ENCODE measurements at regions not wholly inside any gene's neighbourhood (a gene's known extent, or its start where the extent isn't known, plus 50 kb on each side); places are given as distances from the start of the nearest gene placed in this dataset.

DNA sequence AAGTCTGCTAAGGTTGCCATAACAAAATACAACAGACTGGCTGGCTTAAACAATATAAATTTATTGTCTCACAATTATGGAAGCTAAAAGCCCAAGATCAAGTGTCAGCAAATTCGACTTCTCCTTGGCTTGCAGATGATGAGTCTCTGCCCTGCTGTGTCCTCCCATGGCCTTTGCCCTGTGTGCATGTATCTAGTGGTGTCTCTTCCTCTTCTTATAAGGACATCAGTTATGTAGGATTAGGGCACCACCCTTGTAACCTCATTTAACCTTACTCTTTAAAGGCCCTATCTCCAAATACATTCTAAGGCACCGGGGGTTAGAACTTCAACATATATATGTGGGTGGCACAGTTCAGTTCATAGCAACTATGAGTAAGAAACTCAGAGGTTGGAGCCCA lies 157.9 kb upstream of the RASA1 start:
- Histone ChIP-seq H4K20me1 (ENCODE audit: insufficient read depth, low read depth, low read length) (no peaks in the 10 kb centered on the region), H2AFZ (ENCODE audit: low read length) (no peak overlapping the region), H3K79me2 (ENCODE audit: low read length) (no peaks in the 10 kb centered on the region), H3K4me2 (ENCODE audit: low read depth, low read length, poor library complexity, severe bottlenecking) (no peak overlapping the region), H3K9me3 (ENCODE audit: low read length) (no peaks in the 10 kb centered on the region), H3K9ac (ENCODE audit: low read length) (no peak overlapping the region), H3K9me2 (replicated peaks; ENCODE audit: insufficient read depth, low read length) (no peaks in the 10 kb centered on the region), H3K4me1 (ENCODE audit: low read length) (no peaks in the 10 kb centered on the region), H3K36me3 (ENCODE audit: insufficient read depth, low read length) (no peaks in the 10 kb centered on the region), H3K27ac (ENCODE audit: low read length) (no peak overlapping the region), H3K4me3 (ENCODE audit: low read length) (no peak overlapping the region), H3K27me3 (ENCODE audit: low read length) (no peaks in the 10 kb centered on the region)
- no peak for DNase-seq

DNA sequence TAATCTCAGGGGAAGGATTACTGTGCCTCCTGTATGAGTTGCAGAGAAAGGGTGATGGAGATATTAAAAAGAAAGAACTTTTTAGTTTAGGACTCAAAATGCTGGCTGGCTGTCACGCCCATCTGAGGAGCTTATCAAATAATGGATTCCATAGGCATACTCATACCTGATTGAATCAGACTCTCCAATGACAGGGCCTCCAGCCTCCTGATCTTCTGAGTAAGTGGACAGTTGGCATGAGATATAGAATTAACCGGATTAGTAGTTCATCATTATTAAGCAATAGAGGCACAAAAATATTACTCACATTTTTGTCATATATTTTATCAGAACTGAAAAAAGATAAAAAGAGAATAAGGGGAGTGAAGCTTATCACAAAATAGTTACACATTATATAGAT lies 157.0 kb upstream of the RASA1 start:
- Histone ChIP-seq H3K27ac (ENCODE audit: low read length) (no peak overlapping the region), H3K4me2 (ENCODE audit: low read depth, low read length, poor library complexity, severe bottlenecking) (no peak overlapping the region), H3K79me2 (ENCODE audit: low read length) (no peaks in the 10 kb centered on the region), H3K9me2 (replicated peaks; ENCODE audit: insufficient read depth, low read length) (no peaks in the 10 kb centered on the region), H3K4me1 (ENCODE audit: low read length) (no peaks in the 10 kb centered on the region), H3K36me3 (ENCODE audit: insufficient read depth, low read length) (no peaks in the 10 kb centered on the region), H3K27me3 (ENCODE audit: low read length) (no peaks in the 10 kb centered on the region), H3K9me3 (ENCODE audit: low read length) (no peaks in the 10 kb centered on the region), H3K4me3 (ENCODE audit: low read length) (no peak overlapping the region), H2AFZ (ENCODE audit: low read length) (no peak overlapping the region), H3K9ac (ENCODE audit: low read length) (no peak overlapping the region), H4K20me1 (ENCODE audit: insufficient read depth, low read depth, low read length) (no peaks in the 10 kb centered on the region)
- no peak for DNase-seq

GRCh38 chr5:87113861-87114260 lies 153.8 kb upstream of the RASA1 start:
- no peak overlapping the region for H3K27ac ChIP-seq (ENCODE audit: low read length)
- no peaks in the 10 kb centered on the region for H3K79me2 ChIP-seq (ENCODE audit: low read length)
- H3K27me3 ChIP-seq (ENCODE audit: low read length), result no peaks in the 10 kb centered on the region
- H3K4me3 ChIP-seq (ENCODE audit: low read length), result no peak overlapping the region
- no peaks in the 10 kb centered on the region for H3K9me3 ChIP-seq (ENCODE audit: low read length)
- H3K9me2 ChIP-seq (replicated peaks; ENCODE audit: insufficient read depth, low read length), result no peaks in the 10 kb centered on the region
- H3K36me3 ChIP-seq (ENCODE audit: insufficient read depth, low read length), result no peaks in the 10 kb centered on the region
- DNase-seq, result no peak
- no peak overlapping the region for H2AFZ ChIP-seq (ENCODE audit: low read length)
- no peak overlapping the region for H3K4me2 ChIP-seq (ENCODE audit: low read depth, low read length, poor library complexity, severe bottlenecking)
- H4K20me1 ChIP-seq (ENCODE audit: insufficient read depth, low read depth, low read length), result no peaks in the 10 kb centered on the region
- no peak overlapping the region for H3K9ac ChIP-seq (ENCODE audit: low read length)
- no peaks in the 10 kb centered on the region for H3K4me1 ChIP-seq (ENCODE audit: low read length)

GRCh38 chr5:87114631-87115030 lies 153.1 kb upstream of the RASA1 start:
- H3K27ac ChIP-seq (ENCODE audit: low read length), result no peak overlapping the region
- no peaks in the 10 kb centered on the region for H3K4me1 ChIP-seq (ENCODE audit: low read length)
- H3K36me3 ChIP-seq (ENCODE audit: insufficient read depth, low read length), result no peaks in the 10 kb centered on the region
- H3K27me3 ChIP-seq (ENCODE audit: low read length), result no peaks in the 10 kb centered on the region
- no peak overlapping the region for H3K4me2 ChIP-seq (ENCODE audit: low read depth, low read length, poor library complexity, severe bottlenecking)
- H3K9ac ChIP-seq (ENCODE audit: low read length), result no peak overlapping the region
- DNase-seq, result no peak
- no peaks in the 10 kb centered on the region for H3K9me3 ChIP-seq (ENCODE audit: low read length)
- H2AFZ ChIP-seq (ENCODE audit: low read length), result no peak overlapping the region
- H3K79me2 ChIP-seq (ENCODE audit: low read length), result no peaks in the 10 kb centered on the region
- no peaks in the 10 kb centered on the region for H3K9me2 ChIP-seq (replicated peaks; ENCODE audit: insufficient read depth, low read length)
- no peak overlapping the region for H3K4me3 ChIP-seq (ENCODE audit: low read length)
- no peaks in the 10 kb centered on the region for H4K20me1 ChIP-seq (ENCODE audit: insufficient read depth, low read depth, low read length)

DNA sequence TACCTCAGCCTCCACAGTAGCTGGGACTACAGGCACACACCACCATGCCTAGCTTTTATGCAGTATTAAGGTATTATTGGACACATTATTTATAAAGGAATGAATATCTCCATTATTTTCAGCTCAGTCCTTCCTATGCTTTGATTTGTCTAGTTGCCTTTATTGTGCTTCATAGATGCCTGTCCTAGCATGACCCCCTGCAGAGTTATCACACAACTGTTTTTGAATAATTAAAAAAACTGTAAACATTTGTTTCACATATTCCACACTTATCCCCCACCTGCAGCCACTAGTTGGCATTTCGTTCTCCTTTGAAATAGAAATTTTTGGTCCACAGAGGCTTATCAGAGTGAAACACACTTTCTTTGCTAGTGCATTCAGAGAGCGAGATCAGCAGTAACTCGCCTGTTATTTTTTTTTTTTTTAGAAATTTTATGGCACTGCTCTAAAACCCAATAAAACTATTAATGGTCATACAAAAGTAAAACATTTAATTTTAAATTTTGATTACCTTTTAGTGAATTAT lies 151.8 kb upstream of the RASA1 start:
- Histone ChIP-seq H3K27me3 (ENCODE audit: low read length) (no peaks in the 10 kb centered on the region), H3K9me3 (ENCODE audit: low read length) (no peaks in the 10 kb centered on the region), H2AFZ (ENCODE audit: low read length) (no peak overlapping the region), H3K4me3 (ENCODE audit: low read length) (no peak overlapping the region), H4K20me1 (ENCODE audit: insufficient read depth, low read depth, low read length) (no peaks in the 10 kb centered on the region), H3K79me2 (ENCODE audit: low read length) (no peaks in the 10 kb centered on the region), H3K27ac (ENCODE audit: low read length) (no peak overlapping the region), H3K9ac (ENCODE audit: low read length) (no peak overlapping the region), H3K4me1 (ENCODE audit: low read length) (no peaks in the 10 kb centered on the region), H3K4me2 (ENCODE audit: low read depth, low read length, poor library complexity, severe bottlenecking) (no peak overlapping the region), H3K9me2 (replicated peaks; ENCODE audit: insufficient read depth, low read length) (no peaks in the 10 kb centered on the region), H3K36me3 (ENCODE audit: insufficient read depth, low read length) (no peaks in the 10 kb centered on the region)
- DNase-seq, result no peak

DNA sequence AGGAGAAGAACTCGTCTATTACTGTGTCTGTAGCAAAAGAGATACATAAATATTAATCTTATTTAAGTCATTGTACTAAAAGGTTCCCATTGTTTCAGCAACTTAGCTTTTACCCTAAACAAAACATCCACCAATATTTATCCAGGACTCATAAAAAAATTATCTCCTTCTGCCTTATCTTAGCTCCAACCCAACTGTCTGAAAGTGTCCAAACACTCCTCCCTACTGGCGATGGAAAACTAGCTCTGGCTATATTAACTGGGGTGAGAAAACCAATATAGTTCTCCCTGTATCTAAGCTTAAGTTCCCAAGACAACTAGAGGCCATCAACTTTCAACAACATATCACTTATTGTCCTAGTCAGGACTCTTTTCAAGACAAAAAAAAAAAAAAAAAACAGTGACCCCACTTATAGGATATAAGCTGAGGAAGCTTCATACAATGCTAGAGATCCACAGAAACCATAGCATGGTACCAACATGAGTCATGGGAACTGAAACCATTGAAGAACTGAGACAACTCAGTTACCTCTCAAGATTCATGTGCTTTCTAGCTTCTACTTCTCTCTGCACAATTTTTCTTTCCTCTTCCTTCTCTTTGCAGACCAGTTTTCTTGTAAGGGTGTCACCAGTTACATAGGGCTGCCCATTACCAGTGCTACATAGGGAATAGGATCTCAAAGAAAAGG lies 150.7 kb upstream of the RASA1 start:
- no peak for DNase-seq
- Histone ChIP-seq H3K9me3 (ENCODE audit: low read length) (no peaks in the 10 kb centered on the region), H3K9me2 (replicated peaks; ENCODE audit: insufficient read depth, low read length) (no peaks in the 10 kb centered on the region), H3K27ac (ENCODE audit: low read length) (no peak overlapping the region), H3K4me3 (ENCODE audit: low read length) (no peak overlapping the region), H3K4me1 (ENCODE audit: low read length) (no peaks in the 10 kb centered on the region), H3K79me2 (ENCODE audit: low read length) (no peaks in the 10 kb centered on the region), H4K20me1 (ENCODE audit: insufficient read depth, low read depth, low read length) (no peaks in the 10 kb centered on the region), H2AFZ (ENCODE audit: low read length) (no peak overlapping the region), H3K9ac (ENCODE audit: low read length) (no peak overlapping the region), H3K36me3 (ENCODE audit: insufficient read depth, low read length) (no peaks in the 10 kb centered on the region), H3K27me3 (ENCODE audit: low read length) (no peaks in the 10 kb centered on the region), H3K4me2 (ENCODE audit: low read depth, low read length, poor library complexity, severe bottlenecking) (no peak overlapping the region)

DNA sequence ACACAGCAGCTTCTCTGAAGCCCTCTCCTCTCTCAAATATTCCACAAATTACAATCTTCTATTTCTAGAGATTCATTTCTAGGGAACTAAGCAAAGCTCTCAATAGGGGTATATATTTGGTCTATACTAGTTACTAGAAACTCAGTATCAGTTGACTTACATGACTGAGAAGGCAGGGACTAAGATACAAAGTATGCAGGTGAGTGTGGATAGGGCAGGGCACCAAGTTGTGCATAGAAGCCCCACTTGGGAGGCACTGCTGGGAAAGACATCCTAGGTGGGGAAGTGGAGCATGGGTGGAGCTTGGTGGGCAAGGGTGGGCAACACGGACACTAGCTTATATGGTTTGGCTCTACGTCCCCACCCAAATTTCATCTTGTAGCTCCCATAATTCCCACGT lies 148.1 kb upstream of the RASA1 start:
- H3K36me3 ChIP-seq (ENCODE audit: insufficient read depth, low read length), result no peaks in the 10 kb centered on the region
- H3K9ac ChIP-seq (ENCODE audit: low read length), result no peak overlapping the region
- H3K9me3 ChIP-seq (ENCODE audit: low read length), result no peaks in the 10 kb centered on the region
- H2AFZ ChIP-seq (ENCODE audit: low read length), result no peak overlapping the region
- H3K4me2 ChIP-seq (ENCODE audit: low read depth, low read length, poor library complexity, severe bottlenecking), result no peak overlapping the region
- 0 out of 2 replicates have a peak, but pooled peaks cover 2% of the 10 kb centered on the region for H3K27me3 ChIP-seq (ENCODE audit: low read length)
- no peaks in the 10 kb centered on the region for H4K20me1 ChIP-seq (ENCODE audit: insufficient read depth, low read depth, low read length)
- H3K79me2 ChIP-seq (ENCODE audit: low read length), result no peaks in the 10 kb centered on the region
- no peak overlapping the region for H3K27ac ChIP-seq (ENCODE audit: low read length)
- H3K9me2 ChIP-seq (replicated peaks; ENCODE audit: insufficient read depth, low read length), result no peaks in the 10 kb centered on the region
- DNase-seq, result no peak
- no peak overlapping the region for H3K4me3 ChIP-seq (ENCODE audit: low read length)
- H3K4me1 ChIP-seq (ENCODE audit: low read length), result no peaks in the 10 kb centered on the region

- Histone ChIP-seq H3K36me3 (ENCODE audit: insufficient read depth, low read length) (no peaks in the 10 kb centered on the region), H2AFZ (ENCODE audit: low read length) (no peak overlapping the region), H3K9me3 (ENCODE audit: low read length) (no peaks in the 10 kb centered on the region), H3K4me2 (ENCODE audit: low read depth, low read length, poor library complexity, severe bottlenecking) (no peak overlapping the region), H3K9me2 (replicated peaks; ENCODE audit: insufficient read depth, low read length) (no peaks in the 10 kb centered on the region), H3K4me1 (ENCODE audit: low read length) (no peaks in the 10 kb centered on the region), H3K4me3 (ENCODE audit: low read length) (no peak overlapping the region), H4K20me1 (ENCODE audit: insufficient read depth, low read depth, low read length) (no peaks in the 10 kb centered on the region), H3K9ac (ENCODE audit: low read length) (no peak overlapping the region), H3K27me3 (ENCODE audit: low read length) (0 out of 2 replicates have a peak, but pooled peaks cover 2% of the 10 kb centered on the region), H3K79me2 (ENCODE audit: low read length) (no peaks in the 10 kb centered on the region), H3K27ac (ENCODE audit: low read length) (no peak overlapping the region)
- no peak for DNase-seq
Measured at GRCh38 chr5:87120518-87121303, 147.0 kb upstream of the RASA1 start.

All from Karpas-422 (cell line).